ENCODE measurements at regions not wholly inside any gene's neighbourhood (a gene's known extent, or its start where the extent isn't known, plus 50 kb on each side); places are given as distances from the start of the nearest gene placed in this dataset.

DNA sequence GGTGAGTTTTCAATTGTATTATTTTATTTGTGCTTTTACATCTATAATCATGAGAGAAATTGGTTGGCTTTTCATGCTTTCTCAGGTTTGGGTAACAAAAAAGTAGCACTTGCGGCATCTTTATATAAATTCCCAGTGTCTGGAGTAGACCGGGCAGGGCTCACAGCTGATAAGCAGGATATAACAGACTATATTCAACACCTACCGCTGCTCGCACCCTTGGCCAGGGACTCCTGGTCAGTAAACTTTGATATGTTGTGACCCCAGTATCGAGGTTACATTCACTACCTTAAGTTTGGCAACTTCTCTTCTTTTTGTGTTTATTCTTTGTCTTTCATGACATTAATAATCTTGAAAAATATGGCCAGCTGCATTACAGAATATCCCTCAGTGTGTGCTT is 343.4 kb downstream of the TBC1D32 start:
- WGBS (ENCODE audit: insufficient coverage, low coverage, missing lambda C conversion rate): 0% methylated on average over 5 of the region's 5 CpGs
- Histone ChIP-seq H3K9me1 (ENCODE audit: control insufficient read depth, insufficient read depth, low read length) (no peaks in the 10 kb centered on the region), H3K79me2 (ENCODE audit: control insufficient read depth, insufficient read depth, low read length) (no peaks in the 10 kb centered on the region), H3K4me2 (ENCODE audit: insufficient read depth, low read length) (no peak overlapping the region), H3K4me3 (no peak overlapping the region), H3K9ac (ENCODE audit: insufficient read depth in 1 of 2, low read depth in 2 of 2, low read length in 2 of 2) (no peak overlapping the region), H3K27me3 (ENCODE audit: control insufficient read depth in 2 of 2, insufficient read depth in 2 of 2, low read length in 2 of 2) (no peaks in the 10 kb centered on the region), H3K36me3 (ENCODE audit: control insufficient read depth, insufficient read depth, low read length) (no peaks in the 10 kb centered on the region), H3K27ac (ENCODE audit: extremely low read depth, low read depth, low read length) (no peak overlapping the region), H2AFZ (ENCODE audit: low read depth, low read length) (no peak overlapping the region), H4K20me1 (replicated peaks; ENCODE audit: control insufficient read depth, insufficient read depth, low read length) (no peaks in the 10 kb centered on the region), H3K9me3 (replicated peaks; ENCODE audit: control insufficient read depth, insufficient read depth, low read depth, low read length) (no peaks in the 10 kb centered on the region), H3K4me1 (replicated peaks in 1 of 2; ENCODE audit: control insufficient read depth in 2 of 2, insufficient read depth in 2 of 2, low read length in 2 of 2) (no peaks in the 10 kb centered on the region)
- TF ChIP-seq PTBP1 (IDR thresholded peaks at IDR 0.05; ENCODE audit: low read depth, low read length) (no peak), ZBTB33 (CRISPR knock-in tag; IDR thresholded peaks at IDR 0.05) (no peak), HDAC1 (IDR thresholded peaks at IDR 0.05) (no peak), ZNF695 (CRISPR knock-in tag; IDR thresholded peaks at IDR 0.05) (no peak), LEF1 (IDR thresholded peaks at IDR 0.05) (no peak), E4F1 (CRISPR knock-in tag; IDR thresholded peaks at IDR 0.05; ENCODE audit: borderline replicate concordance) (no peak), PPARD (CRISPR knock-in tag; IDR thresholded peaks at IDR 0.05) (no peak), SP1 (CRISPR knock-in tag; IDR thresholded peaks at IDR 0.05) (no peak), HSF4 (CRISPR knock-in tag; IDR thresholded peaks at IDR 0.05; ENCODE audit: borderline replicate concordance) (no peak), POLR2H (tag; IDR thresholded peaks at IDR 0.05; ENCODE audit: low read depth) (no peak), FUS (optimal IDR thresholded peaks at IDR 0.05; ENCODE audit: low read depth, low read length) (no peak), POLR3G (IDR thresholded peaks at IDR 0.05; ENCODE audit: extremely low read depth, insufficient read length, insufficient replicate concordance) (no peak), EWSR1 (IDR thresholded peaks at IDR 0.05; ENCODE audit: borderline replicate concordance, low read depth, partially characterized antibody) (no peak)
- TF ChIP-seq, protein P1, sequence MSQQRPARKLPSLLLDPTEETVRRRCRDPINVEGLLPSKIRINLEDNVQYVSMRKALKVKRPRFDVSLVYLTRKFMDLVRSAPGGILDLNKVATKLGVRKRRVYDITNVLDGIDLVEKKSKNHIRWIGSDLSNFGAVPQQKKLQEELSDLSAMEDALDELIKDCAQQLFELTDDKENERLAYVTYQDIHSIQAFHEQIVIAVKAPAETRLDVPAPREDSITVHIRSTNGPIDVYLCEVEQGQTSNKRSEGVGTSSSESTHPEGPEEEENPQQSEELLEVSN (IDR thresholded peaks at IDR 0.05; ENCODE audit: borderline replicate concordance in 1 of 2, extremely low read depth in 1 of 2, insufficient read depth in 1 of 2, insufficient read length in 1 of 2, low read depth in 1 of 2, low read length in 1 of 2, poor library complexity in 1 of 2, severe bottlenecking in 1 of 2): no peak
- ATAC-seq (no peak), DNase-seq (ENCODE audit: extremely low read depth in 1 of 4, low spot score in 3 of 4) (no peak), FAIRE-seq (no peak)
- in situ Hi-C loops (cut with MboI) (no loop called here), intact Hi-C loops (cut with micrococcal nuclease) (no loop called here)
- ChIA-PET CTCF (ENCODE audit: low intra/inter-chr PET ratio) (no interaction called here), POLR2A (no interaction called here)
- BruUV-seq (replicated peaks): no TSS peak
